ENCODE measurements at regions not wholly inside any gene's neighbourhood (a gene's known extent, or its start where the extent isn't known, plus 50 kb on each side); places are given as distances from the start of the nearest gene placed in this dataset.

GRCh38 chr1:219794085-219794743 is 134.1 kb downstream of the SLC30A10 start:
- H3K27ac Mint-ChIP-seq, result no peak overlapping the region
- intact Hi-C loops (cut with micrococcal nuclease), result no loop called here
- no peak overlapping the region for H3K4me3 Mint-ChIP-seq
- H3K27me3 Mint-ChIP-seq, result no peaks in the 10 kb centered on the region
- H3K36me3 Mint-ChIP-seq (ENCODE audit: low read depth), result no peaks in the 10 kb centered on the region
- no peaks in the 10 kb centered on the region for H3K9me3 Mint-ChIP-seq
- DNase-seq, result no peak
- H3K4me1 Mint-ChIP-seq, result no peaks in the 10 kb centered on the region

GRCh38 chr1:219792337-219793021 is 135.9 kb downstream of the SLC30A10 start:
- Mint-ChIP-seq H3K27ac (no peak overlapping the region), H3K9me3 (no peaks in the 10 kb centered on the region), H3K36me3 (ENCODE audit: low read depth) (no peaks in the 10 kb centered on the region), H3K27me3 (no peaks in the 10 kb centered on the region), H3K4me3 (no peak overlapping the region), H3K4me1 (no peaks in the 10 kb centered on the region)
- DNase-seq, result no peak
- intact Hi-C loops (cut with micrococcal nuclease), result no loop called here

GRCh38 chr1:219791766-219792165 is 136.6 kb downstream of the SLC30A10 start:
- no peak overlapping the region for H3K27ac Mint-ChIP-seq
- H3K4me1 Mint-ChIP-seq, result no peaks in the 10 kb centered on the region
- no peaks in the 10 kb centered on the region for H3K36me3 Mint-ChIP-seq (ENCODE audit: low read depth)
- H3K4me3 Mint-ChIP-seq, result no peak overlapping the region
- intact Hi-C loops (cut with micrococcal nuclease), result no loop called here
- no peaks in the 10 kb centered on the region for H3K9me3 Mint-ChIP-seq
- H3K27me3 Mint-ChIP-seq, result no peaks in the 10 kb centered on the region
- DNase-seq, result no peak

GRCh38 chr1:219790834-219791615 is 137.3 kb downstream of the SLC30A10 start:
- H3K27ac Mint-ChIP-seq, result no peak overlapping the region
- intact Hi-C loops (cut with micrococcal nuclease), result no loop called here
- H3K36me3 Mint-ChIP-seq (ENCODE audit: low read depth), result no peaks in the 10 kb centered on the region
- no peaks in the 10 kb centered on the region for H3K4me1 Mint-ChIP-seq
- no peaks in the 10 kb centered on the region for H3K9me3 Mint-ChIP-seq
- H3K4me3 Mint-ChIP-seq, result no peak overlapping the region
- DNase-seq, result no peak
- H3K27me3 Mint-ChIP-seq, result no peaks in the 10 kb centered on the region

- no peak for DNase-seq
- Mint-ChIP-seq H3K4me3 (no peak overlapping the region), H3K9me3 (no peaks in the 10 kb centered on the region), H3K36me3 (ENCODE audit: low read depth) (no peaks in the 10 kb centered on the region), H3K27ac (no peak overlapping the region), H3K27me3 (no peaks in the 10 kb centered on the region), H3K4me1 (no peaks in the 10 kb centered on the region)
- intact Hi-C loops (cut with micrococcal nuclease), result no loop called here
Observed at GRCh38 chr1:219788700-219789099, 139.7 kb downstream of the SLC30A10 start.

- DNase-seq, result no peak
- H3K4me3 Mint-ChIP-seq, result no peak overlapping the region
- no peaks in the 10 kb centered on the region for H3K36me3 Mint-ChIP-seq (ENCODE audit: low read depth)
- intact Hi-C loops (cut with micrococcal nuclease), result no loop called here
- H3K9me3 Mint-ChIP-seq, result no peaks in the 10 kb centered on the region
- H3K27me3 Mint-ChIP-seq, result no peaks in the 10 kb centered on the region
- H3K27ac Mint-ChIP-seq, result no peak overlapping the region
- H3K4me1 Mint-ChIP-seq, result no peaks in the 10 kb centered on the region
Observed at GRCh38 chr1:219788091-219788490, 140.3 kb downstream of the SLC30A10 start.

GRCh38 chr1:219784660-219785381 is 143.5 kb downstream of the SLC30A10 start:
- no peaks in the 10 kb centered on the region for H3K4me1 Mint-ChIP-seq
- no peak overlapping the region for H3K27ac Mint-ChIP-seq
- intact Hi-C loops (cut with micrococcal nuclease), result no loop called here
- no peaks in the 10 kb centered on the region for H3K36me3 Mint-ChIP-seq (ENCODE audit: low read depth)
- H3K4me3 Mint-ChIP-seq, result no peak overlapping the region
- no peaks in the 10 kb centered on the region for H3K9me3 Mint-ChIP-seq
- no peak for DNase-seq
- H3K27me3 Mint-ChIP-seq, result no peaks in the 10 kb centered on the region

- Mint-ChIP-seq H3K9me3 (no peaks in the 10 kb centered on the region), H3K27me3 (no peaks in the 10 kb centered on the region), H3K27ac (no peak overlapping the region), H3K36me3 (ENCODE audit: low read depth) (no peaks in the 10 kb centered on the region), H3K4me1 (no peaks in the 10 kb centered on the region), H3K4me3 (no peak overlapping the region)
- DNase-seq, result no peak
- intact Hi-C loops (cut with micrococcal nuclease), result no loop called here
Observed at GRCh38 chr1:219783605-219784235, 144.6 kb downstream of the SLC30A10 start.

GRCh38 chr1:219782929-219783328 is 145.4 kb downstream of the SLC30A10 start:
- H3K4me3 Mint-ChIP-seq, result no peak overlapping the region
- H3K4me1 Mint-ChIP-seq, result no peaks in the 10 kb centered on the region
- H3K27ac Mint-ChIP-seq, result no peak overlapping the region
- no peaks in the 10 kb centered on the region for H3K9me3 Mint-ChIP-seq
- no peak for DNase-seq
- intact Hi-C loops (cut with micrococcal nuclease), result no loop called here
- no peaks in the 10 kb centered on the region for H3K27me3 Mint-ChIP-seq
- no peaks in the 10 kb centered on the region for H3K36me3 Mint-ChIP-seq (ENCODE audit: low read depth)

GRCh38 chr1:219782311-219782710 is 146.0 kb downstream of the SLC30A10 start:
- no peak for DNase-seq
- H3K9me3 Mint-ChIP-seq, result no peaks in the 10 kb centered on the region
- no peaks in the 10 kb centered on the region for H3K27me3 Mint-ChIP-seq
- intact Hi-C loops (cut with micrococcal nuclease), result no loop called here
- H3K4me1 Mint-ChIP-seq, result no peaks in the 10 kb centered on the region
- no peak overlapping the region for H3K27ac Mint-ChIP-seq
- no peaks in the 10 kb centered on the region for H3K36me3 Mint-ChIP-seq (ENCODE audit: low read depth)
- H3K4me3 Mint-ChIP-seq, result no peak overlapping the region

- intact Hi-C loops (cut with micrococcal nuclease), result no loop called here
- no peak for DNase-seq
- Mint-ChIP-seq H3K4me1 (no peaks in the 10 kb centered on the region), H3K9me3 (no peaks in the 10 kb centered on the region), H3K4me3 (no peak overlapping the region), H3K27ac (no peak overlapping the region), H3K36me3 (ENCODE audit: low read depth) (no peaks in the 10 kb centered on the region), H3K27me3 (no peaks in the 10 kb centered on the region)
Observed at GRCh38 chr1:219781491-219781890, 146.9 kb downstream of the SLC30A10 start.

GRCh38 chr1:219778793-219779369 is 149.5 kb downstream of the SLC30A10 start:
- intact Hi-C loops (cut with micrococcal nuclease), result no loop called here
- H3K4me3 Mint-ChIP-seq, result no peak overlapping the region
- no peak for DNase-seq
- no peaks in the 10 kb centered on the region for H3K9me3 Mint-ChIP-seq
- H3K36me3 Mint-ChIP-seq (ENCODE audit: low read depth), result no peaks in the 10 kb centered on the region
- H3K27me3 Mint-ChIP-seq, result no peaks in the 10 kb centered on the region
- no peak overlapping the region for H3K27ac Mint-ChIP-seq
- no peaks in the 10 kb centered on the region for H3K4me1 Mint-ChIP-seq

GRCh38 chr1:219778110-219778509 is 150.2 kb downstream of the SLC30A10 start:
- intact Hi-C loops (cut with micrococcal nuclease), result no loop called here
- H3K9me3 Mint-ChIP-seq, result no peaks in the 10 kb centered on the region
- H3K27ac Mint-ChIP-seq, result no peak overlapping the region
- DNase-seq, result no peak
- H3K27me3 Mint-ChIP-seq, result no peaks in the 10 kb centered on the region
- no peak overlapping the region for H3K4me3 Mint-ChIP-seq
- no peaks in the 10 kb centered on the region for H3K36me3 Mint-ChIP-seq (ENCODE audit: low read depth)
- H3K4me1 Mint-ChIP-seq, result no peaks in the 10 kb centered on the region

All from activated CD4-positive, alpha-beta T cell treated with anti-CD3 and anti-CD28 coated beads, Interleukin-2, amount 10 ng/mL, durations not matched to agents 24 days and 14 days (primary cell).